ENCODE measurements at regions not wholly inside any gene's neighbourhood (a gene's known extent, or its start where the extent isn't known, plus 50 kb on each side); places are given as distances from the start of the nearest gene placed in this dataset.

- Histone ChIP-seq H3K4me2 (no peak overlapping the region), H3K4me1 (no peaks in the 10 kb centered on the region), H3K36me3 (no peaks in the 10 kb centered on the region), H3K27me3 (no peaks in the 10 kb centered on the region), H3K4me3 (no peak overlapping the region), H4K20me1 (no peaks in the 10 kb centered on the region), H3K9ac (no peak overlapping the region), H3K27ac (no peak overlapping the region), H3K9me3 (no peaks in the 10 kb centered on the region)
- TF ChIP-seq Cebpa-rat (IDR thresholded peaks at IDR 0.05): no peak
Measured at GRCh38 chr4:15255537-15255936, 172.3 kb upstream of the C1QTNF7 start.

DNA sequence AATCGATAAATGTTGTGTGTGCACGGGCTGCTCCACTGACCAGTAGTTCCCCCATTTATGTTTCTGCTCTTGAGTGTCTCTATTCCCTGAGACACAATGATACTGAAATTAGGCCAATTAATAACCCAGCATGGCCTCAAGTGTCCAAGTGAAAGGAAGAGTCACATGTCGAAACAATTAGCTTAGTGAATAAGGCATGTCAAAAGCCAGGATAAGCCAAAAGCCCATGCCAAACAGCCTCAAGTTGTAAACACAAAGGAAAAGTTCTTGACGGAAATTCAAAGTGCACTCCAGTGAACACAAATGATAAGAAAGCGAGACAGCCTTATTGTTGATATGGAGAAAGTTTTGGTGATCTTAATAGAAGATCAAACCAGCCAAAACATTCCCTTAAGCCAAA, 167.1 kb upstream of the C1QTNF7 start:
- Histone ChIP-seq H3K36me3 (no peaks in the 10 kb centered on the region), H3K4me3 (no peak overlapping the region), H3K4me2 (no peak overlapping the region), H4K20me1 (no peaks in the 10 kb centered on the region), H3K27ac (no peak overlapping the region), H3K9me3 (no peaks in the 10 kb centered on the region), H3K27me3 (no peaks in the 10 kb centered on the region), H3K9ac (no peak overlapping the region), H3K4me1 (no peaks in the 10 kb centered on the region)
- no peak for TF ChIP-seq Cebpa-rat (IDR thresholded peaks at IDR 0.05)

- Histone ChIP-seq H3K9ac (no peak overlapping the region), H3K4me1 (no peaks in the 10 kb centered on the region), H3K27ac (no peak overlapping the region), H3K4me2 (no peak overlapping the region), H4K20me1 (no peaks in the 10 kb centered on the region), H3K27me3 (no peaks in the 10 kb centered on the region), H3K36me3 (no peaks in the 10 kb centered on the region), H3K9me3 (0 out of 2 replicates have a peak, but pooled peaks cover 4% of the 10 kb centered on the region), H3K4me3 (no peak overlapping the region)
- TF ChIP-seq Cebpa-rat (IDR thresholded peaks at IDR 0.05): no peak
Measured at GRCh38 chr4:15262396-15262795, 165.4 kb upstream of the C1QTNF7 start.

DNA sequence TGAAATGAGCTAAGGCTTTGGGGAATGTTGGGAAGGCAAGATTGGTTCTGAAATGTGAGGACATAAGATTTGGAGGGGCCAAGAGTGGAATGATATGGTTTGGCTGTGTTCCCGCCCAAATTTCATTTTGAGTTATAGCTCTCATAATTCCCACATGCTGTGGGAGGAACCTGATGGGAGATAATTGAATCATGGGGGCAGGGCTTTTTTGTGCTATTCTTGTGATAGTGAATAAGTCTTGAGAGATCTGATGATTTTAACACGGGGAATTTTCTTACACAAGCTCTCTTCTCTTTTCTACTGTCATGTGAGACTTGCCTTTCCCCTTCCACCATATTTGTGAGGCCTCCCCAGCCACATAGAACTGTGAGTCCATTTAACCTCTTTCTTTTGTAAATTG, 157.6 kb upstream of the C1QTNF7 start:
- no peak overlapping the region for H3K4me3 ChIP-seq
- no peak overlapping the region for H3K4me2 ChIP-seq
- no peaks in the 10 kb centered on the region for H3K27me3 ChIP-seq
- no peak overlapping the region for H3K9ac ChIP-seq
- no peaks in the 10 kb centered on the region for H4K20me1 ChIP-seq
- no peaks in the 10 kb centered on the region for H3K36me3 ChIP-seq
- H3K4me1 ChIP-seq: no peaks in the 10 kb centered on the region
- TF ChIP-seq Cebpa-rat (IDR thresholded peaks at IDR 0.05): no peak
- peaks cover 32% of the 10 kb centered on the region for H3K9me3 ChIP-seq
- H3K27ac ChIP-seq: no peak overlapping the region

- no peaks in the 10 kb centered on the region for H3K27me3 ChIP-seq
- H3K9me3 ChIP-seq: no peaks in the 10 kb centered on the region
- no peaks in the 10 kb centered on the region for H3K4me1 ChIP-seq
- H3K4me3 ChIP-seq: no peak overlapping the region
- no peak overlapping the region for H3K4me2 ChIP-seq
- no peak for TF ChIP-seq Cebpa-rat (IDR thresholded peaks at IDR 0.05)
- H3K9ac ChIP-seq: no peak overlapping the region
- H3K36me3 ChIP-seq: no peaks in the 10 kb centered on the region
- H4K20me1 ChIP-seq: no peaks in the 10 kb centered on the region
- H3K27ac ChIP-seq: no peak overlapping the region
Measured at GRCh38 chr4:15286041-15286440, 141.8 kb upstream of the C1QTNF7 start.

DNA sequence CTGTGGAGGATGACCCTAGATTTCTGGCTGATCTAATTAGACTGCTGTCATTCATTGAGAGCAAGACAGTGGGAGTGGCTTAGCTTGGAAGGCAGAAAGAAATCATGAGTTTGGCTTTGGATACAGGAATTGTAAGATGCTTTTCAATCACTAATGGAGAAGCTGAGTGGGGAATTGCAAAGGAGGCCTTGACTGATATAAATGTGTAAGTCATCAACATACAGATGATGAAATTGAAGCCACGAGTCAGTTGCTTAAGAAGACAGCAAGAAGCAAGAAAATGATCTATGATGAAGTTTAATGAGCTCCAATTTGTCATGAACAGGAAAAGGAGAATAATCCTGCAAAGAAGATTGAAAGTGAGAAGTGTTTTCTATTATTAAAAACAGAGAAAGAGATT, 136.7 kb upstream of the C1QTNF7 start:
- Histone ChIP-seq H3K4me2 (no peak overlapping the region), H4K20me1 (no peaks in the 10 kb centered on the region), H3K9me3 (no peaks in the 10 kb centered on the region), H3K27me3 (no peaks in the 10 kb centered on the region), H3K4me3 (no peak overlapping the region), H3K36me3 (no peaks in the 10 kb centered on the region), H3K9ac (no peak overlapping the region), H3K4me1 (no peaks in the 10 kb centered on the region), H3K27ac (no peak overlapping the region)
- TF ChIP-seq Cebpa-rat (IDR thresholded peaks at IDR 0.05): no peak

DNA sequence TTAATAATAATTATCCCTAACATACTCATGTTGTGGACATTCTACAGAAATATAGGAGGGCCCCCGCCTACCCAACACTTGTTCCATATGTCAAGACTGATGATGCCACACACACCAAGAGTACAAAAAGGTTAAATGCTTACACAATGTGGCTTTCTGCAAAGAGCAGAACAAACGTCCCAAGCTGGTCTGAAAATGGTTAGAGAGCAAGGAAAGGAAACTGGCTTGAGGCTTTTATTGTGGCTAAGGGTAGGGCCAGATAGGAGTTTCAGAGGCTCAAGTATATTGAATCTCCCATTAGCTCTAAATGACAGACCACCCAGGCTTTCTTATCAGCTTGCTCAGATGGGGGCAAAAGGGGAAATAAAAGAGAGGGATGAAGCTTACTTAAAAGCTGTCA, 134.1 kb upstream of the C1QTNF7 start:
- no peak overlapping the region for H3K27ac ChIP-seq
- H3K36me3 ChIP-seq: no peaks in the 10 kb centered on the region
- H3K9ac ChIP-seq: no peak overlapping the region
- H3K4me3 ChIP-seq: no peak overlapping the region
- H3K4me2 ChIP-seq: no peak overlapping the region
- H4K20me1 ChIP-seq: no peaks in the 10 kb centered on the region
- H3K4me1 ChIP-seq: no peaks in the 10 kb centered on the region
- no peak for TF ChIP-seq Cebpa-rat (IDR thresholded peaks at IDR 0.05)
- no peaks in the 10 kb centered on the region for H3K9me3 ChIP-seq
- no peaks in the 10 kb centered on the region for H3K27me3 ChIP-seq

DNA sequence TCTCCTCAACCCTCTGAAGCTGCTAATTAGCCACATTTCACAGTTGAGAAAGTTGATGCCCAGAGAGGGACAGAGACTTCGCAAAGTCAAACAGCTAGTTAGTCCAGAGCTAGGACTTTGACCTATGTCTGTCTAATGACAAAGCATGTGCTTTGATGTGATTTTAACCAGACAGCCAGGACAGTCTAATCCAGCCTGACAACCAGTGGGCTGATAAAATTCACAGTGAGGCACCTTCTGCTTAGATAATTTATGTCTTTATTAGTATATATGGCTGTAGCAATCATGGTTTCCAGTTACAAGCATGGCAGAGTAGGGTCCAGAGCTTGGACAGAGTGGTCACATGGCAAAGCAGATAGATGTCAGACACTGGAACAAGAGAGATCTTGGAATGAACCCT, 133.6 kb upstream of the C1QTNF7 start:
- TF ChIP-seq Cebpa-rat (IDR thresholded peaks at IDR 0.05): no peak
- no peak overlapping the region for H3K27ac ChIP-seq
- no peak overlapping the region for H3K4me2 ChIP-seq
- no peaks in the 10 kb centered on the region for H3K9me3 ChIP-seq
- H3K27me3 ChIP-seq: no peaks in the 10 kb centered on the region
- no peak overlapping the region for H3K9ac ChIP-seq
- no peak overlapping the region for H3K4me3 ChIP-seq
- H3K4me1 ChIP-seq: no peaks in the 10 kb centered on the region
- H3K36me3 ChIP-seq: no peaks in the 10 kb centered on the region
- no peaks in the 10 kb centered on the region for H4K20me1 ChIP-seq

DNA sequence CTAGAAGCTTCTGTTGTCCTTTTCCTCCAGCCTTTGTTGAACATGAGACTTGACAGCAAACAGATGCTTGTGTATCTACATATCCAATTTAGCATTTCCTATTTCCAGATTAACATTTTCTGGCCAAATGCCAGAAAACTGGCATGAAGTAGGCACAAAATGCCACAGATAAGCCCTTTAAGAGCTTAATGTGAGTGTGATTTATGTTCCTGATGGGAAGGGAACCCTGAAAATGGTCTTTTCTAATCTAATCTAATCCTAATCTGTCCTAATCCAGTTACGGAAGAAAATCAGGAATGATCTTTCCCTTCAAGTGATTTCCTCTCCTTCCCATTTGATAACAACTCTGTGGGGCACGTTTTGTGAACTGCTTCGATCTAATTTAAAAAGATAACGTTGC, 133.0 kb upstream of the C1QTNF7 start:
- no peak overlapping the region for H3K27ac ChIP-seq
- no peaks in the 10 kb centered on the region for H4K20me1 ChIP-seq
- no peaks in the 10 kb centered on the region for H3K36me3 ChIP-seq
- H3K4me3 ChIP-seq: no peak overlapping the region
- H3K9me3 ChIP-seq: no peaks in the 10 kb centered on the region
- no peaks in the 10 kb centered on the region for H3K27me3 ChIP-seq
- H3K9ac ChIP-seq: no peak overlapping the region
- no peaks in the 10 kb centered on the region for H3K4me1 ChIP-seq
- H3K4me2 ChIP-seq: no peak overlapping the region
- TF ChIP-seq Cebpa-rat (IDR thresholded peaks at IDR 0.05): no peak

- H3K27me3 ChIP-seq: no peaks in the 10 kb centered on the region
- no peaks in the 10 kb centered on the region for H3K36me3 ChIP-seq
- H3K4me2 ChIP-seq: no peak overlapping the region
- H3K4me3 ChIP-seq: no peak overlapping the region
- no peak overlapping the region for H3K9ac ChIP-seq
- no peaks in the 10 kb centered on the region for H3K9me3 ChIP-seq
- no peak overlapping the region for H3K27ac ChIP-seq
- no peaks in the 10 kb centered on the region for H3K4me1 ChIP-seq
- no peak for TF ChIP-seq Cebpa-rat (IDR thresholded peaks at IDR 0.05)
- H4K20me1 ChIP-seq: no peaks in the 10 kb centered on the region
Measured at GRCh38 chr4:15295421-15296162, 132.2 kb upstream of the C1QTNF7 start.

DNA sequence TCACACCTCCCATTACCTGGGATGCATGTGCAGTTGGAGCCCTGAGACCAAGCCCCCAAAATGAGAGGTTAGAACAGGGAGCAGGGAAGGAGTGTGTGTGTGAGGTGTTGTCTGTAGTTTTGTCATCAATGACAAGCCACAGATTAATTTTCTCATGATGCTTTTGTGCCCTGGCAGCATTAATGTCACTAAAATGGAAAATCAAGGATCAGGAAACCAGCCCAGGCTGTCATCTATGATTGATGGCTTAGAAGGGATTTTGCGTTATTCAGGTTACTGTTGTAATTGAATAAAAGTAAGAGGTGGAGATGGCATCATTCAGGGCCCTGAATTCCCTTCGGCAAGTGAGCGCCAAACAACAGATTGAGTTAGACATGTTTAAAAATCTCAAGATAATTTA, 130.5 kb upstream of the C1QTNF7 start:
- no peak for TF ChIP-seq Cebpa-rat (IDR thresholded peaks at IDR 0.05)
- Histone ChIP-seq H3K27me3 (no peaks in the 10 kb centered on the region), H3K36me3 (no peaks in the 10 kb centered on the region), H3K27ac (no peak overlapping the region), H3K4me2 (no peak overlapping the region), H3K9me3 (no peaks in the 10 kb centered on the region), H3K4me3 (no peak overlapping the region), H3K9ac (no peak overlapping the region), H4K20me1 (no peaks in the 10 kb centered on the region), H3K4me1 (no peaks in the 10 kb centered on the region)
